Stimulated activated CD8-positive, alpha-beta memory T cell treated with anti-CD3 and anti-CD28 coated beads, Interleukin-12 subunit alpha, Interleukin-12 subunit beta, amount 100 ng/mL, for 1 hour (primary cell): ENCODE measurements at regions not wholly inside any gene's neighbourhood (a gene's known extent, or its start where the extent isn't known, plus 50 kb on each side); places are given as distances from the start of the nearest gene placed in this dataset.

ENCODE experiments used
- DNase-seq: peaks from one replicate; pipeline ENCODE4 v3.0.0-alpha.2; 2020; ENCODE audit warnings: low read depth

DNA sequence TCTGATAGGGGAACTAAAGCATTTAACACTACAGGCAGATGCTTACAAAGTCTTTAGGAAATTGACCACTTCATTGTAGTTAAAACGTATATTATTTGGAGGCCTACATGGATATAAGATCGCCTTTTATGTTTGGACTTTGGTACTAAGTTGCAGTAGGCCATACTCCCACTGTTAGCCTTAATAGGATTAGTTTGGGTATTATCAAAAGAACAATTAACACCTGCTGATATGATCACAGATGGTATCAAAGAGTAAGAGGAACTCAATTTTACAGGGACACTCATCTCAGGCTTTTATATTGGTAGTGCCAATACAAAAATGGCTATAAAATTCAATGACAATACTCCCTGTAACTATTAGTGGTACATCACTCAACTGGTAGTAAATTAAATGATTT is 1183.0 kb downstream of the MAT2B start:
- DNase-seq = no peak

DNA sequence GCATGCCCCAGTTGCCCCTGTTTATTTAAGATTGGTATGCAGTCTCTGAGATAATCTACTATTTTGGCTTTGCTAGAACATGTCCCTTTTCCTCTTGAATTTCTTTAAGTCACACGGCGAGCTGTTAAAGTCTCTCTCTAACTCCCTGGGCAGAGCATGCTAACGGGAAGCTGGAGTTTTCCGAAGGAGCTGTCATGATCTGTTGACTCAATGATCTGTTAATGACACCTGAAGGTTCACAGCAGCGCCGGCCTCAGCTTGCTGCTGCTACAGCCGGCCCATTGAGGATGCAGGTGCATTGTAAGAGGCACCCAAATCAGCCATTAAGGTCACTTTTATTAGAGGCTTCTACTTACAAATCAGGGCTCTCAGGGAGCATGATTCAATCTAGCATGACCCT is 1203.4 kb downstream of the MAT2B start:
- no peak for DNase-seq

DNA sequence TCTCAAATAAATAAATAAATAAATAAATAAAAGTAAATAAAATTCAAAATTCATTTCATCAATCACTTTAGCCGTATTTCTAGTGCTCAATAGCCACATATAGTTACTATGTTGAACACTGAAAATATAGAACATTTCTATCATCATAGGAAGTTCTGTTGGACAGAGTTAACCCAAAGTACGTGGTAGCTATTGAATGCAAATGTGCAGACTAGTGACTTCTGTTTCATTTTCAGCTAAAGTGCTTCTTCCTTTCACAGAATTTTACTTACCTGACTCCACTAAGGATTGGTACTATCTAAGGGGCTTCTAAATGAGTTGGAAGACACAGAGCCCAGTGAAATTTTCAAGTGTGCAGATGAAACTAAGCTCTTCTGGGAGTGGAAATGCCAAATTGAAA is 1208.3 kb downstream of the MAT2B start:
- DNase-seq = no peak

DNA sequence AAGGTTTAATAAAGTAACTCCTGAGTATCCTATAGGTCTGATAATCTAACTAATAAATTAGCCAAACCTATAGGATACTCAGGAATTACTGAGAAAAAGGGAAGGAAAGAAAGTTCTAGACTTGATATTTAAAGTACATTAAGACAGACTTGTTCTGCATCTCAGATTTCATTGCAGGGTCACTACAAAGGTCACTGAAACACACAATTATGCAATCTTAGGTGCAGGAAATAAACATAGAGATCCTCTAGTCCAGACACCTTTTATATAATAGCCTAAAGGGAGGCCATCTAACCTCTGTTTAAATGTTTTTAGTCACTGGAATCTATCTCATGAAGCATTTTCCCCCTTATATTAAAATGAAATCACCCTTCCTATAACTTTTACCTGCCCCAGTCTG is 1215.7 kb downstream of the MAT2B start:
- DNase-seq = no peak

DNA sequence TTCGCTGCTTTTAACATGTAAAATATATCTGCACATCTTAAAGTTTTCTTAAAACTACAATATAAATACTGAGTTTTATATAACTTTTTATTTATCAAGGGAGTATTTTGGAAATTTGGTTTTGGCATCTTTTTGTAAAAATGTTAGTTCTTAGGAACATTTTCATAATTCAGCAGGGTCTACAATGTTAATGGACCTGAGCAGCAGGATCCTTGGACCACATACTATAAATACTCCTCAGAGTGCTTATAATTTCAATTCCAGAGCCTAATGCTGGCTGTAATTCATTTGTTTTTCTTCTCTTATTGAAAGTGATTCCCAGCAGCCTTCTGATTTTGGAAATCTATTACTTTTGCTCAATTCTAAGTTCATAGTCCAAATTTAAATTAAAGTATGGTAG is 1216.2 kb downstream of the MAT2B start:
- DNase-seq = no peak

DNA sequence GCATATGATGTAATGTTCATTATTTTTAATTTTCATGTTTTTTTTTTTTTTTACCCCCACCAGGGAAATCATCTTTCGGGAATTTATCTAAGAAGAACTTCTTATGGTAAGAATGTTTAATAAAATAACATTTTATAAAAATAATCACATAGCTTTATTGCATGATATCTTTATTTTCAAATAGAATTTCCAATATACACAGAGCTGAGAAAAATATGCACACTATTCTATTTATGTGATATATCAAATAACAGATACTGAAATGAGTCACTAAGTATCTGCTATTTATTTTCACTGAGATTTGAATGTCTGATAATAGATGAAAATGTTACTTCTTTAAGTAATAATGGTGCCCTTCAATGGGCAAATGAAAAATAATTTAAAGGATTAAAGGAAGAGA is 1217.3 kb downstream of the MAT2B start:
- no peak for DNase-seq

DNA sequence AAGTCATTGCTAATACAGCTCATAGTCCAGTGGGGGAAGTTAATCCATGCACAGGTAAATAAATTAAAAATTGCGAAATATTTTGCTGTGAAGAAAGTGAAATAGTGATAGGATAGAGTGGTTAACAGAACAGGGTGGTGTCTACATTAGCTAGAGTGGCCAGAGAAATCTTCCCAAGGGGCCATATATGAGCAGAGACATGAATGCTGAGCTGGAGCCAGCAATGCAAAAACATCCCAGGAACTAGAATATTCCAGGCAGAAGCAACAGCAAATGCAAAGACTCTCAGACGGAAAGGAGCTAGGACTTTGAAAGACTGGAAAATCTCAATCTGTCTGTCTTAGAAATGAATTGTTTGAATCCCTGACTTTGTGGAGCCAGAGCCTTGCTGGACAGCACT is 1221.6 kb downstream of the MAT2B start:
- no peak for DNase-seq

DNA sequence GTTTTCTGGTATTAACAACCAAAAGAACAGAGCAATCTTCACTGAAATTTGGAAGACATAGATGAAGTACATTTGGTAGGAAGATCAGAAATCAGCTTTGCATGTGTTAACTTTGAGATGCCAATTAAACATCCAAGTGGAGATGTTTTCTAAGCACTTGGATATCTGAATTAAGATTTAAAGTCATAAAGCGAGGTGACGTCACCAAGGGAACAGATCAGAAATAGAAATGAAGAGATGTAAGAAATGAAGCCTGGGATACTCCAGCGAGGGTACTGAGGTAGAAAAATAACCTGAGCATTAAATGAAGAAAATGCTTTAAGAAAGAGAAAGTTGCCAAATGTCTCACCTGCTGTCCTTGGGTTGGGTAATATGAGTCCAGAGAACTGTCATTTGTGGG is 1223.3 kb downstream of the MAT2B start:
- no peak for DNase-seq

DNA sequence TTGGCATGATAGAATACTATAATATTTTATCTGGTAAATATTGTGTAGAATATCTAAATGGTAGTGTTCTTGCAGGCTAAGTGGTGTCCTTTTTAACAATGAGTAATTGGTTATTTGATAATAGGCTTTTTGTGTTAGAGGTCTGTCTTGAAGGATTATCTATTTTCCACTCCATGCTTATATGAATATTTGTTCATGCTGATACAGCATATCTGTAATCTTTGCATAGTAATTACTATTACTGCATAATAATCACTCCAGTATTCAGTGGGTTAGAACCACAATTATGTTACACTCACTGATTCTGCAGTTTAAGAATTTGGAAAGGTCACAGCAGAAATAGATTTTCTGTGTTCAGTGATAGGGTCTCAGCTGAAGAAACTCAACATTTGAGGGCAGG is 1229.9 kb downstream of the MAT2B start:
- DNase-seq = no peak

DNA sequence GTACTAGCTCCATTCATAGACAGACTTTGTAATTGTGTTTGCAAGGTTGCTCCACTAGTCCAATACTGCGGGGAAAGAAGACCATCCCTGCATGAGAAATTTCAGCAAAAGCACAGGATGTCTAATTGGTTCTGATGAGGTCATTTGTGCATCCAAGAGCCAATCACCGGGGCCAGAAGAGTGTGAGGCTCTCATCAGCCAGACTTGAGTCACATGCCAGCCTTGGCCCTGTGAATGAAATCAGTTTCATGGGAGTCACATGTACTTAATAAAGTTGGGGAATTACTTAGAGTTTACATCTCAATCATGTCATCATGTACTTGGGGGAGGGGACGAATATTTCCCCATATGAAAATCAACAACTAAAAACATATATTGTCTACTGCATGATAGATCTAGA is 1236.0 kb downstream of the MAT2B start:
- no peak for DNase-seq

DNA sequence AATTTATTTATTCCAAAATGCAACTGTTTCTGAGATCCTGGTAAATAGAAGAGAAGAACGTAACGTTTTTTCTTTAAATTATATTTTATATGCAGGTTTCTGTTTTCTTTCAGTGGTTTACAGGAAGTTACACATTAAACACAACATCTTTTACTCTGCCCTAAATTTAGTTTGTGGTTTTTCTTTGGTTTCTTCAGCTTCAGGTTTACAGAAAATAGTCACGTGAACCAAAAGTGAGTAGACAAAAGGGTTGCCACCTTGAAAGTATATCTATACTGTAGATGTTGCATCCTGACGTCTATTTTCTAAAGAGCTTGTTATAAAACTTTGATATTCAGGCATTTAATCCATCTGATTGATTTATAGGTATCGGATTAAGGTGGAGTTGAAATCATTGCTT is 1236.6 kb downstream of the MAT2B start:
- no peak for DNase-seq

DNA sequence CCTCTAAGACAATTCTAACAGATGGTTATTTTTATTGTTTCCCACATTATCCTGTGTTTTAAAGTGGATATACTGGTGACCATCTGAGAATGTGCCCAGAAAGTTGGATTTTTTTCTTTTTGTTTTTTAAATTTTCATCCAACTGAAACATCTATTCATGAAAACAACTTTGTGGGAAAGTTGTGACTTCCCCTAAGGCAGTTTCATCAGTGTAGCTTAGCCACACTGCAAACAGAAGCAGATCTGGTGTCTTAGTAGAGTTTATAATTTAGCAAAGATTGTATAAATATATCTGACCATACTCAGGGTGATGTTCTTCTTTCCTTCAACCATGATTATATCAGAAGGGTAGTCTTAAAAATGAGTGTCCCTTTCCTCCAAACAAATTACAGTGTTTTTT is 1241.3 kb downstream of the MAT2B start:
- DNase-seq = no peak

DNA sequence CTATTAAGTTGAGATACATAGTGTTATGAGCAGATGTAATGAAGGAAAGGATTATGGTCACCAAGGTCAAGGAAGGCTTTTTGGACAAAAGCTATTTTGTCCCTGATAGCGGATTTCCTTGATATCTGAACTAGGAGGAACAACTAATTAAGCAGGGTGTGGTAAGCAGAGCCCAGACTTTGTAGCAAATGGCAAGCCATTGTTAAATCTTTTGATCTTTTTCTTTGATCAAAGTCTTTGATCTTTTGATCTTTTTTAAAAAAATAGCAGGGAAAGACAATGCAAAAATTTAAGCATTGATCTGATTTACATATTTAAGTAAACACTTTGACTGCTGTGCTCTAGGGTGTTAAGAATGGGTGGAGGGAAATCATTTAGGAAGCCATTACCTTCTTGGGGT is 1242.0 kb downstream of the MAT2B start:
- DNase-seq = no peak

DNA sequence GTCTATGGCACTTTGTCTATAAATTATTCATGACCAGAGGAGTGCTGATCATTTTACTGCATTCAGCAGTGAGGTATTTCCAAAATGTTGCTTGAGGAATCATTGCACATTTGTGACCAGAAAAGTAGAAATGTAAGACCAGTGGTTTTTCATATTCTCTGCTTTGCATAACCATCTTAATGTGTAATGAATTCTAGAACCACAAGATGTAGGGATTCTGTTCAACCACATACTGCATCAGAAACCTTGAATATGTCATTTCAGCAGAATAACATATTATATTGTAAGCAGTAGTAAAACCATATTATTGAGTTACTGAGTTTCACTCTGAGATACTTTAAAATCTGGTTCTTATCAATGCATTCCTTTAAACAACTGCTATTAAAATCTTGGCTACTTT is 1243.4 kb downstream of the MAT2B start:
- DNase-seq = no peak

DNA sequence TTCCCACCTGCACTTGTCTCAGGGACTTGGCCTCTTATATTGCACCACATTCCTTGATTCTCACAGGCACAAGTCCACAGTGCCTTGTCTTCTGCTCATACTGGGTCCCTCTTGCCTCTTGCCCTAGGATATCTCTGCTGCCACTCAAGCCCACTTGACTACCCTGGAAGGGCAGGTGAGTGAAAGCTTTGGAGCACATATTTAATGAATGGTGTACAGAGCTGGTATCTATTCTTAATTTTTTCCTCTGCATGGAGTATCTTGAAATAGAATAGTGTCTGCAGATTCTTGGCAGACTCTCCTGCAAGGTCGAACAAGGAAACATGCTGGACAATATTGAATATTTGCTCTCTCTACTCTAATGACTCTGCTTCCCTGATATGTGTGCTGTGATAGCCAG is 1248.0 kb downstream of the MAT2B start:
- no peak for DNase-seq

DNA sequence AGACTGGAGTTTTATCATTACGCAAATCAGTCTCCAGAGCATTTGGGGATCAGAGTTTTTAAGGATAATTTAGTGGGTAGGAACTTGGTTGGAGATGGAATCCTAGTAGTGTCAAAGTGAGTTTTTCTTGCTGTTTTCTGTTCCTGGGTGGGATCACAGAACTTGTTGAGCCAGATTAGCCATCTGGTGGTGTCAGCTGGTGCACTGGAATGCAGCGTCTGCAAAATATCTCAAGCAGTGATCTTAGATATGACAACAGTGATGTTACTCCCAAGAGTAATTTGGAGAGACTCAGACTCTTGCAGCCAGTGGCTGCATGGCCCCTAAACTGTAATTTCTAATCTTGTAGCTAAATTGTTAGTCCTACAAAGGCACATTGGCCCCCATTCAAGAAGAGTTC is 1257.8 kb downstream of the MAT2B start:
- no peak for DNase-seq

DNA sequence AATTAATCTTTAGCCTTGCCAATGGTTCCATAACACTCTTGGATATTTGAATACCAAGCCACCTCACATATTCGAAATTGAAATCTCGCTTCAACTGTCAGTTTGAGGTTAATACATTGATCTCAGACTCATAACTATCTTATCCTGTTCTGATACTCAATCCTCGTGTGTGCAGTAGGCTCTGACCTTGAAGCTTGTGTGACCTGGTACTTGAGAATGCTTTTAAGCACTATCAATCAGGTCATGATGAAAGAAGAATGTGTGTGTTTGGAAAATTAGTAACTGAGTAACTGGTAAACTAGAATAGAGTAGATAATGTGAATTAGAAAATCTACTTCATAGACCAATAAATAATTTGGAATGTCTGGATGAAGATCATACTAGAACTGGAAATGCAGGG is 1266.7 kb downstream of the MAT2B start:
- no peak for DNase-seq

DNA sequence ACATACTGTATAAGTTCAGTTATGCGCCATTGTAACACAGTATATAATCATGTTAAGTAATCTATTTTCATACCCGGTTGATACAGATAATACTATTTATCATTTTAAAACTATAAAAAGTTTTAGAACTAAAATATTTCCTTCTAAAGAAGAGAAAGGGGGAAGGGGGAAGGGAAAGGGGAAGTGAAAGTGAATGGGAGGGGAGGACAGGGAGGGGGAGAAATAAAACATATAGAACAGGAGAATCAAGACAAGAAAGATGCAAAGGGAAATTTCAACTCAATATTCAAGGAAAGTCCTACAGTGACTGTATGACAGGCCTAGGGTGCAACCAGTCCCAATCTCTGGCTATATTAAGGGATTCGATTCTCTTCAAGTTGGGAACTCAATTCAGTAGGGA is 1278.8 kb downstream of the MAT2B start:
- DNase-seq = no peak

DNA sequence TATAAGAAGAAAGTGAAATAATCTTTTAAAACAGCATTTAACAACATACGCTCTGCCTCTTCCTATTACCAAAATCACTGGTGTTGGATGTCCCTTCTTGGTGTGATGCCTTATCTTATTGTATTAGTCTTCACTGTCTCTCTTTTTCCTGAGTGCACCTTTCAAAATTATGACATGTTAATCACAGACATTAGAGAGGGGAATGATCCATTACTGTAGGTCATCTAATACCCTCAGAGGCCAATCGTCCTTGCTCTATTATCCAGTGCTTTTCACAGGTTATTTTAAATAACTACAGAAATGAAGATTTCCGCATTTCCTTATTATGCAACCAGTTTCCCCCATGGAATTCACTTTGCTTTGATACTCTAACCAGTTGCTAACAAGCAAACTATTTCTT is 1292.7 kb downstream of the MAT2B start:
- no peak for DNase-seq

DNA sequence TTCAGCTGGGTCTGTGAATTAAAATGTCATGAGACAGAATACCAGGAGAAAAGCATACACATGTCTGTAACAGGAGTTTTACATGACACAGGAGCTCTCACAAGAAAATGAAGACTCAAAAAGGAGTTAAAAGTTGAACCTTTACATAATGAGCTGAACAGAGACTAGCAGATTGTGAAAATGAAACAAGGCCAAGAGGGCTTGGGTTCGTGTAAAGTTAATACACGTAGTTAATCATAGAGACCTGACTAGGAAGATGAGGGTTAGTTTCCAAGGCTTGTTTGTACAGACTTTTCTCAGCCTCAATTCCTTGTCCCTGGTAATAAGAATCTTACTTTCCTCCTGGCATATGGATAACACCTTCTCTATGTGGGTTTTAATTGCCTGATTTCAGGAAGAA is 1294.0 kb downstream of the MAT2B start:
- DNase-seq = no peak

DNA sequence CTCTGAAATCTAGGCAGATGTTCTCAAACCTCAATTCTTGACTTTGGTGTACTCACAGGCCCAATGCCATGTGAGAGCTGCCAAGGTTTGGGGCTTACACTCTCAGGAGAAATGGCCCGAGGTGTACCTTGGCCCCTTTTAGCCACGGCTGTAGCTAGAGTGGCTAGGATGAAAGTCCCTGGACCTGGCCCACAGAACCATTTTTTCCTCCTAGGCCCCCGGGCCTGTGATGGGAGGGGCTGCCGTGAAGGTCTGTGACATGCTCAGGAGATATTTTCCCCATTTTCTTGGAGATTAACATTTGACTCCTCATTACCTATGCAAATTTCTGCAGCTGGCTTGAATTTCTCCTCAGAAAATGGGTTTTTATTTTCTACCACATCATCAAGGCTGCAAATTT is 1296.5 kb downstream of the MAT2B start:
- no peak for DNase-seq

DNA sequence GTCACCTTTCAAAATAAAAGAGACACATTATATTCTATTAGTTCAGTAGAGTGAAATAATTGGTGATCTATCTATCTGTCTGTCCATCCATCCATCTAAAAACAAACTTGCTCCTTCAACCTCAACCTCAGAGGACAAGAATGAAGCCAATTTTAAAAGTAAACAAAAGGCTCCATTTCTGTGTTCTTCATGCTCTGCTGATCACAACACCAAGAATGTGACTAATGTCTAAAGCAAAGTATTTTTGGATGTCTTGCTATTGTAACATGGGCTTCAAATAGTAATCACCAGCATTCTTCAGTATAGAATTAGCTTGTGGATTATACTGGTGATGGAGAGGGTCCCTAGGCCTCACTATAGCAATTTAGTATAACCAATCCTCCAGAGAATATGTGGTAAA is 1304.4 kb downstream of the MAT2B start:
- DNase-seq = no peak

DNA sequence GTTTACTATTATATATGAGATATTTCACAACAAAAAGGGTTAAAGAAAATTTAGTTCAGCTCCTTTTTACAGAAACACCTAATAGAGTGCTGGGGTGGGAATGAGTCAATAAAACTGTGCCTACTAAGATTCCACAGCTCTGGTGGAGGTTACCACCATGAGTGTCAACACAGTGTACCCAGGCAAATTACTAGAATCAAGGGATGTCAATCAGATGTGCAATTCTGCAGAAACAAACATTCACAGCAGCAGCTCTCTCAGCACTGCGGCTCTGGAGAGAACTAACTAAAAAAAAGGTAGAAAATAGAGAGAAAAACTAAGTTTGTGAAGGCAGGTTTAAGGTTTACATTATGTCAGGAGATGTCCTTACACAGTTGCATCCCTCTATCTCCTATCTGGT is 1313.0 kb downstream of the MAT2B start:
- DNase-seq = no peak

DNA sequence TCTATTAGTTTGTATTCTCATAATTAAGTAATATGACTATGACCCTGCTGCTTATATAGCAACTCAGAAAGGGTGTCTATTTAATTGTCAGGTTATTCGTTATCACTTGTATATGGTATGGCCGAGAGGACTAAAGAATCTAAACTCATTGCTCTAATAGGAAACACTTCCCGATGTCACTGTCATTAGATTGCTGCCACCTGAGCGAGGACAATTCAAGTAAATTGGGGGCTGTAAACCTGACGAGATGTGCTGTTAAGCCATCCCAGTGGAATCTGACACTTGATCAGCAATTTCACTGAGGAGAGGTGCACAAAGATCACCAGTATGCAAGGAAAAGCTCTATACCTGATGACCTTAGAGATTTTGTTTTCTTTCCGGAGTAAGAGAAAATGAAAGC is 1319.3 kb downstream of the MAT2B start:
- no peak for DNase-seq

DNA sequence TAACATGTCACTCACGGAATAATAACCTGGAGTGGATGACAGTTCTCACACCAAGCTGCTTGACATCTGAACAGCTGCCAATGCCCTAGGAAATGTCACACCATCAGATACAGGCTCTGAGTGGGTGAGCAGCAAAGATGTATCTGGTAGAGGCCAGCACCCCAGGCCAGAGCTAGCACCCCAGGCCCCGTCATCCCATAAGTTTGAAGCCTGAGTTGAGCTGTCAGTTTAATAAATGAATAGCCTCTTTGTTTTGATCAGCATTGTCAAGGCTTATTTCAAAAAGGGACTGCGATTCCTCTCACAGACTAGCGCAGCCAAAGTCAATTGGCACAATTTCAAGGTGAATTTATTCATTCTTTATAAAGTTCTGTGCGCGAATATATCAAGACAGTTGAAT is 1327.1 kb downstream of the MAT2B start:
- no peak for DNase-seq

DNA sequence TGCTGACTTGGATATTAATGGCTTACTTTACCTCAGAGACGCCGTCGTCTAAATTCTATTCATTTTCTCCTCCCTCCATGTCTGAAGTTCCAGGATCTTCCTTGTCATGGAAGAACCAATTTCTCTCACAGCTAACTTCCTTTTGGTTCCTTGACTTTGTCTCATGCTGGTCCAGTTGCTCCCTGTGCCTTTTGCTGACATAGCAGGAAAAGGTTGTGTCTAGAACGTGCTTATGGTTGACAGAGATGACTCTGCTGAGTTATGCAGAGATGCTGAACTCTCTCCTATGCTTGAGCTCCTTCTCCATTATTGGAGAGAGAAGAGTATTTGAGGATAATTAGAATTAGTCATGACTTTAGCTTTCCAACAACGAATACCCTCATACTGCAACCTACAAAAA is 1338.9 kb downstream of the MAT2B start:
- no peak for DNase-seq
